Fibroblast of skin of left biceps (primary cell): ENCODE measurements at regions not wholly inside any gene's neighbourhood (a gene's known extent, or its start where the extent isn't known, plus 50 kb on each side); places are given as distances from the start of the nearest gene placed in this dataset.

ENCODE experiments used
- DNase-seq, 2 experiments: peaks; one replicate each; pipeline ENCODE4 v3.0.0-alpha.2; 2013; ENCODE audit warnings: low read depth in 2 of 2

DNA sequence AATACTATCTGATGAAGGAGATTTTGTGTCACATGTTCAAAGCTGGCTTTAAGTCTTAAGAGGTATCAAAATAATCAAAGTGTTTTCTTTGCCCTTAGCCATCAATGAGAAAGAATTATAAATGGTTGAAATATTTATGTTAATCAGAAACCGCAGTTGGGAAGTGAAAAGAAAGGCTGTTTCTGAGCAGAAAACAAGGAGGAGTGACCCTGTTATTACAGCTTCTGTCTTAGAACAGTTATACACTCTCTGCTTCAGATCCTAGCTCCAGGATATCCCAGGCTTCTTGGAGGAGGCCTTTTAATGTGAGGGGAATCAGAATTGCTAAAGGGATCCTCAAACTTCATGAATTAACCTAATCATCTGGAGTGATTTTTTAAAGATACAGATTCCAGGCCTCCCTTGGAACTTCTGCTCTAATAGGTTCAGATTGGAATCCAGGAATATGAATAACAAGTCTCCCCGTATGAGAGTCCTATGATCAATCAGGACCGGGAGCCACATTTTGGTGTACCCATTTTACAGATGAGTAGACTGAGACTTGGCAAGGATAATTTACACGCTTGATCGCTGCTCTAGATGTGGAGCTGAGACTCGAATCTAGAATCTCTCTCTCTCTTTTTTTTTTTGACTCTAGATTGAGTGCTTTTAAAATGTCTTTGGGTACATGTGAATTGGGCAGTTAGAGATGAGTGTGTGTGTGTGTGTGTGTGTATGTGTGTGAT, 50.8 kb upstream of the JAG1 start:
- DNase-seq = no peak

DNA sequence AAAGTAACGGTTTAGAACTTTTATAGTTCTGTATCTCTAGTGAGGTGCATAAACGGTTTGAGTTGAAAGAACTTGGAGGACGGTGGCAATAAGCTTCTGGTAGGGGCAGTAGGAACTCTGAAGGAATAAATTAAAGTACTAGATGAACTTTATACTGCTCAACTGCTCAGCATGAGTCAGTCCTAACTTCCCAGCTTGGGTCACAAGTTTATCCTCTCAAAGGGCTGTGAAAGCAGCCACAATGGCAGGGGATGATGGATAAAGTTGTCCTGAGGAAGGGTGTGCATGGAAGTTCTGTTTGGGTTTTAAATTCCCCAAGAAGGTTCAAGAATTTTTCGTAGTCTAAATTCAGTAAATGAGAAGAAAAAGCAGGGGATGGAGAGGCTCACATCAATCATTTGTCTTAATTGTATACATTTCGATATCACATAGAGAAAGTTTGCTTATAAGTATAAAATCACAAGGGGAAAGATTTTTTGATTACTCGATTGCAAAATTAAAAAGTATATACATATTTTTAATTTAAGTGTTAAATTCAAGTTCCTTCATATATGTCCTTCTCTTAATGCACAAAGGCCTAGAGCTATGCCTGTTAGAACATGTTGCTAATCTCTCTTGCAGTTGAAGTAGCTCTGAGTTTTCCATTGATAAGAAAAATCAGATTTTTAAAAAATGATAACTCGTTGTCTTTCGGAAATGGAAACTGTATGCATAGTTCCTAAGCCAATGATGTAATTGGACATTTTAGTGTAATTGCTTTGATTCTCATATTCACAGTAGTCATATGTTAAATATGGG, 55.3 kb upstream of the JAG1 start:
- no peak for DNase-seq

DNA sequence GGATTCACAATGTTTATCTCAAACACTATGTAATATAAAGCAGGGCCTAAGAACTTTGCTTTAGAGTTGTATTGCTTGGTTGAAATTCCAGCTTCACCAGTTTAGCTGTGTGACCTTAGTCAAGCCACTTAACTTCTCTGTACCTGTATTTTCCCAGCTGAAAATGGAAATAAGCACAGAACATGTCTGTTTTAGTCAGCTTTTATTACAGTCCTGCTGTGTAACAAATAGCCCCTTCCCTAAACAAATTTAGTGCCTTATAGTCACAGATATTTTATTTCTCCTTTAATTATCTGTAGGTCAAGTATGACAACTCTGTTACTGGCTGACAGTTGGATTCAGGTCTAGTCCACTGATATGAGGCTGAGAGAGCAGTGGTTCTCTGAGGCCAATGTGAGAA, 56.0 kb upstream of the JAG1 start:
- no peak for DNase-seq

DNA sequence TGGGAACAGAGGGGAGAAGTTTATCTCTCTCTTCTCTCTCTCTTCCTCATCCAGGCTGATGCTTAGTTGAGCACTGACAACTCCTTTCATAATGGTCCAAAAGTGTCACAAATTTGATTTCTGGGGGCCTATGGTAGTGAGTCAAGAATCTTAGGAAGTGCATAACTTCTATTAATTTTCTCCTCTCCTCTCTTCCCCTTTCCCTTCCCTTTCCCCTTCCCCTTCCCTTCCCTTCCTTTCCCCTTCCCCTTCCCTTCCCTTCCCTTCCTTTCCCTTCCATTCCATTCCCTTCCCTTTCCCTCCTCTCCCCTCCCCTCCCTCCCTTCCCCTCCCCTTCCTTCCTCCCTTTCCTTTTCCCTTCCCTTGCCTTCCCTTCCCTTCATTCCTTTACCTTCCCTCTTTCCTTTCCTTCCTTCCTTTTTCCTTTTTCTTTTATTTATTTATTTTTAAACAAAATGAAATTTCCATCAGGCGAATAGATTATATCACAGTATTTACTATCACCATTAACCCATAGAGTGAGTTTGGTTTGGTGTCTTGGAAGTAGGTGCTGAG, 56.9 kb upstream of the JAG1 start:
- no peak for DNase-seq

DNA sequence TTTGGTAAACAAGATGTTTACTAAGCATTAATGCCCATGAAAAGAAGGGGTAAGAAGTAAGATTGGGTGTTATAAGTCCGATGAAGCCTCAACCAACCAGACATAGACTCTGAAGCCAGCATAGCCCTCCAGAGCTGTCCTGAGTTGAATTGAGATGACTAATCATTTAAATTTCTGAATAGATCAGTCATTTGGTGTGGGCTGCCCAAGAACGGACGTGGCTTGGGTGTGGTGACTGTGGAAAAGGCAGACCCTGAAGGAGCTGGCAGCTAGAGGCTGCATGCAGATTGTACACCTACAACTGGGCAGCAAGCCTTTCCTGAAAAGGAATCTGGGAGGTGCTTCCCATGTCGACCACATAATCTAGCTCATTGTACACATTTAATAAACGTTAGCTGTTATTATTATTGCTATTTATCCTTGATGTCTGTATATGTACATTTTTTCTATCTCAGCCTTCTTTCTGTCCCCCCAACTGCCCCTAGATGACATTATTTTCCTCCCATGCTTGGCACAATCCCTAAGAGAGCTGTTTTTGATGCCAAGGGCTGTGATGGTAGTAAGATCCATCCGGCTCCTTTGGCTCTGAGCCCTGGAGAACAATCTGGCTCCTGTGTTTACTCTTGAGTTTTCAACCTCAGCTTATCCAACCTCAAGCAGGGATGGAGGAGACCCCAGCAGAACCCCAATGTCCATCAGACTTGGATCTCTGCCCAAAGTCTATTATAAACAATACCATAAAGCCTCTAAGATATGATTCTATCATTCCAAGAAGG, 57.6 kb upstream of the JAG1 start:
- DNase-seq = no peak

DNA sequence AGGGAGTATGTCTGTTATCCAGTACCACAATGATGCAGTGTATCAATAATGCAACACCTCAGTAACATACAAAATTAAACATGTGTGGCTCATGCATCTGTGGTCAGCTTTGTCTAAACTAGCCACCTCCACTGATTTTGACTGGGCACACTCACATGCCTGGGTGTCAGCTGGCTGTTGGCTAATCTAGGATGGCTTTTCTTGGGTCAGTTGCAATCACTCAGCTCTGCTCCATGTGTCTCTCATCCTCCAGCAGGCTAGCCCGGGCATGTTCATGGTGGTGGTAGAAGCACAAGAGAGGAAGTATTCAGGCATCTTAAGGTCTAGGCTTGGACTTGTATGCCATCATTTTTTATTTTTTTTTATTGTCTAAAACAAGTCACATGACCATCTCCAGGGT, 59.3 kb upstream of the JAG1 start:
- no peak for DNase-seq

DNA sequence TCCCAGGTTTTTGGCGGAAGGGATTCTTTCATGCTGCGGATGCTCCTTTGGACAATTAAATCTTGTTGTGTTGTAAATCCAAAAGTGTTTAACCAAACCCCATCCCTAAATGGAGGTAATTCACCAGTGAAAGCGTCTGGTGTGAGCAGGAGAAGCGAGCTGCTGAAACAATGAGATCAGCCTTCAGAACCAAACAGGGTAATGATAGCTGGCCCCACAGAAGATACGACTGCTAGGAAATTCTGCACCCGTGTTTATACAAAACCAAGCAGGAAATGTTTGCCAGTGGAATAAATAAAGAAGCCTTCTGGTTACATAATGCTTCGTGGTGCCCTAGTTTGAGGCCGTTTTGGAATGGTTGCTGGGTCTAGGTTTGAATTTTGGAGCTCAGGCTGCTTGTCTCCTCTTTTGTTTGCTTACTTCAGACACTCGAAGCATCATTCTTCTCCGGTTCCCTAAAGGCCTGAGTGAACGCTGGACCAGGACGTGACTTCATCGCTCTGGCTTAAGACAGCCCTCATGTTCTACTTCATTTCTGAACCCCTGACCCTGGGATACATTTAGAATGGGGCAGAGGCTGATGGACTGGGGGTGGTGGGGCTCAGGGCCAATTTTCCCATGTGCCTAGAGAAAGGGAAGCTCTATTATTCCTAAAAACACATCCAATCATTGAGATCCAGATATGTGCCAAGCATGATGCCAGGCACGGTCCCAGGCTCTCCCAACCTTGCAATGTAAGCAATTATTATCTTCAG, 61.6 kb upstream of the JAG1 start:
- no peak for DNase-seq

DNA sequence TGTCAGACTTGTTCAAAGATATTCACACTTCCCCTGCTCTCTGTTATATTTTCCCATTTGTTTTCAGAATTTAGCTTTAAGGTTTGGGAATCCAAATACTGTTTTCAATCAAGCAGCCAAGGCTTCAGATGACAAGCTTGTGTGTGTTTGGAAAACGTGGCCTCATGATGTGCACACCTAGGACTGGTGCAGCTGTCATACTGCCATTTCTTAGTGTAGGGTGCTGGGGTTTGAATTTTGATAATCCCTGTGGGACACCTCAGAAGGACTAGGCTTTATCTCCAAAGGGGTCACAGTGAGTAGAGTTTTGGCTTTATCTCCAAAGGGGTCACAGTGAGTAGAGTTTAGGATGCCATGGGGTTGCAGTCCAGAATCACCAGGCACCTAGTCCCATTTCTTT, 65.3 kb upstream of the JAG1 start:
- DNase-seq = no peak

DNA sequence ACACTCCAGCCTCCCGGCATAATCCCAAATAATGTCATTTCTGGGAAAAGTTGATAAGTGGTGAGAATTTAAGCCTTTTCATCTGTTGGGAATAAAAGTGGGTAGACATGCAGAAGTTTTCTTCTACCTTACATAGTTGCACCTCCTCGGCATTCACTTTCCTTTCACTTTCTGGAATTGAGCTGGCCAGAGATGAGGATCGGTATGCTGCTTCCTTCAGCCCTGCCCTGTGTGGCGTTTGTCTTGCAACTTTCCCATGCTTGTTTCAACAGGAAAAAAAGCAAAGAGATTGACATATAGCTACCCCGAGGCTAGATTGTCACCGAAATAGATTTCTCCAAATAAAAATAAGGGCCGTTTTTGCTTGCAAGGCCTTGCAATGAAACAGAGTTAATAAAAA, 65.8 kb upstream of the JAG1 start:
- DNase-seq = no peak

DNA sequence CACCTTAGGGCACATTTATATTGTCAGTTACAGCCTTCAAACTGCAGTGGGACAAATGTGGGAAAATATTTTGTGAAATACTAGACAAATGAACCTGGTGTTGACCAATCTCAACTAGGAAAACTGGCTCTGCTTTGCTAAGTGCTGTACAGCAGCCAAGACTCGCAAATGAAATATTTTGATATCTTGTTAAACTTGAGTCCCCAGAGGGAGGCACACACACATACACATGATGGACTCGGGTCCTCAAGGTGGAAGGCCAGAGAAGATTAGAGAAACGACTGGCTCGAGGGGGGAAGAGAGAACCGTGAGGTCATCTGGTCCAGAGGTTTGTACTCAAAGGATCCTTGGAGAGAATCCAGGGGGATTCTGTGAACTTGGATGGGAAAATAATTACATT, 67.3 kb upstream of the JAG1 start:
- no peak for DNase-seq

DNA sequence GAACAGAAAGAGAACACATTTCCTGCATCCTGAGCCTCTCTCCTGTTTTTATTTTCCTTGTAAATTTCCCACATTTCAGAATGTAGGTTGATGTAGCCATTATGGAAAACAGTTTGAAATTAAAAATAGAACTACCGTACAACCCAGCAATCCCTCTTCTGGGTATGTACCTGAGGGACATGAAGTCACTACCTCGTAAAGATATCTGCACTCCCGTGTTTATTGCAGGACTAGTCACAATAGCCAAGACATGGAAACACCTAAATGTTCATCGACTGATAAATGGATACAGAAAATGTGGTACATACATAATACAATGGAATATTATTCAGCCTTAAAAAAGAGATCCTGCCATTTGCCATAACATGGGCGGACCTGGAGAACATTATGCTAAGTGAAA, 72.0 kb upstream of the JAG1 start:
- no peak for DNase-seq

DNA sequence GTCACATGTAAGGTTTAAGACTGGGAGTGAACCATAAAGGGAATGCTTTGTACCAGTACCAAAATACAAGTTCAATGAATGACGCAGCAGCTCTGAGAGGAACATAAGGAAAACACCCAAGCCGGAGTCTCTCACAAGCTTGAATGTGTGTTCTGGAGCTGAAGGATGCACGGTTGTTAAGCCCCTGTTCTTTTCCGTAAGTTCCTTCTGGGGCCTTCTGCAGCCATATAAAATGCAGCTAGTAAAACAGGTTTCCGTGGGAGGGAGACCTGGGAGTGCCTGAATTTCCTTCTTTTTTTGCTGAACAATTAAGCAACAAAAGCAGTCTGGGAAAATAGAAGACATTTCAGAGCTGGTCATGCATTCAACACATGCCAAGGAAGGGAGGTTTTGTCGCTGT, 73.2 kb upstream of the JAG1 start:
- no peak for DNase-seq

DNA sequence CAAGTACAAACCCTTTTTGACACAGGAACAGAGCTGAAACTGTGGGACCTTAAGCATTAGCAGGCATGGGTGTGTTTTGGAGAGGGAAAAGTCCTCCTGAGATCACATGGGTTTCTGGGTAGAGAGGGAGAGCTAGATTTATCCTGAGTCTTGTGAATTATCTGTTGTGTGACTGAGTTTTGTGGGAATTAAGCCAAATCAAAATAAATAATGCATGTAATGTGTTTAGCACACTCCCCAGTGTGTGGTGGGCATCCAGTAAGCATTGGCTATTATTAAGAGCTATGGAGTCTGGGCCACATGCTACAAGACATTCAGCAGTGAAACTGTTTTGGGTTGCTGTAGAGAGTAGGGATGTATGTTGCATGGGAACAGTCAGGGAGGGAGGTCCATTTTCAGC, 75.3 kb upstream of the JAG1 start:
- DNase-seq = no peak

DNA sequence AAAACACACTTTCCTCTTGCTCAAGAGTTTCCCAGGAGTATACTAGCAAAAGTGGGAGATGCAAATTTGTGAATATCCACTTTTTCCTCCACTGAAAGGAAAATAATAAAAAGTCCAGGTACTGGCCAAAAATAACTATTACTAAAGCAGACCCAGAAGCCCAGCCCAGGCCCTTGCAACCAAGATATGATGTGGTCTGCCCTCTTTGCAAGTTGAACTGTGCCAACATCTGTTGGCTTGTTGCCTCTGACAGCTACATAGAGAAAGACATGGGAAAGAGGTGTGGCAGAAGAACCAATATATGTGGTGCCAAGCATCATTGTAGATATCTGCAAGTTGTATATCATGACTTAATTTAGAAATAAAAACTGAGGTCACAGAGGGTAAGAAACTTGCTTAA, 78.4 kb upstream of the JAG1 start:
- DNase-seq = no peak

DNA sequence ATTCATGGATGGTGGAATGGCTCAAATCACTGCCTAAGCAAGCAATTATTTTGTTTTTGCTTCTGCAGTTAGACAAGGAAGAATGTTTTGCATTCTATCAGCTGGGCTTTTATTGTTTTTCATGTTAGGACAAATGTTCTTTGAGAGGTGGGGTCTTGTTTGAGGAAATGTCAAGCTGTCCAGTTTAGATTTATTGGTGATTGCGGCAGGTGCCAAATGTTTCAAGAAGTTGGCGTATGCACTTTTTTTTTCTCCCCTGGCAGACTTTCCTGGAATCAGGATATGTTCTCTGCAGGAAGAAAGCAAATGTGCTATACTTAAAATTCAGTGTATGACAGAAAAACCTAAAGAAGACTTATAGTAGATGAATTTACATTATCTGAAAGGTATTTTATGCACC, 81.0 kb upstream of the JAG1 start:
- no peak for DNase-seq

DNA sequence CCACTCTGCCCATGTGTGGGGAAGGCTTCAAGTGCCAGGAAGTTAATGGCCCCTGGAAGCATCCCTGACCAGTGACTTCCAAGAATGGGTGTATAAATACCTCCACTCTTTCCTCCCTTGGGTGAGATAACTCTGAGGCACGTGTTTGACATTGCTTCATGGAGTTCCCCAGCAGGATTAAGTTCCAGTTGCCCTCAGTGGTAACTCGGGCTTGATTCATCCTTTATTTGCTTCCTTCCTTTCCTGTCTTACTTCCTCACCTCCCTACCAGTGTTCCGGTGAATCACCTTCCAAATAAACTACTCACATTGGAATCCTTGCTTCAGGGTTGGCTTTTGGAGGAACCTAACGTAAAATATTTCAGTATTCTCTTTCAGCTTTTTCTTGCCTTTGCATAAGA, 84.6 kb upstream of the JAG1 start:
- DNase-seq = no peak

DNA sequence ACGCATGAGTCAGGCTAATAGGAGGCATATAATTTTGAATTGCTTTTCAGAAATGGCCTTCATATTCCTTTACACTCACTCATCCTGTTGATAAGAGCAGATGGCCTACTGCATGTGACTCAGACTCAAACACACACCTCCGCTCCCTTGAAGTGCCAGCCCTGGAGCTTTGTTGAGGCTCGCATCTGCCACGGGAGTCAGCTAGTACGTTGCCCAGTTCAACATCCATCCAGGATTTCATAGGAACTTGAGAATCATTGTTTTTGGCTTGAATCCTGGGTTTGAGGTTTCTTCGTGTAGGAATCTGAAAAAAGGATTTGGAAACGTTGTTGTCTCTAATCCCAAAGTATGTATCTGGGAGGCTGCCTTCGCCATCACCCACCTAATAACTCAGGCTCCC, 87.4 kb upstream of the JAG1 start:
- peak in 1 of 2 experiments; percentile 4 for DNase-seq

DNA sequence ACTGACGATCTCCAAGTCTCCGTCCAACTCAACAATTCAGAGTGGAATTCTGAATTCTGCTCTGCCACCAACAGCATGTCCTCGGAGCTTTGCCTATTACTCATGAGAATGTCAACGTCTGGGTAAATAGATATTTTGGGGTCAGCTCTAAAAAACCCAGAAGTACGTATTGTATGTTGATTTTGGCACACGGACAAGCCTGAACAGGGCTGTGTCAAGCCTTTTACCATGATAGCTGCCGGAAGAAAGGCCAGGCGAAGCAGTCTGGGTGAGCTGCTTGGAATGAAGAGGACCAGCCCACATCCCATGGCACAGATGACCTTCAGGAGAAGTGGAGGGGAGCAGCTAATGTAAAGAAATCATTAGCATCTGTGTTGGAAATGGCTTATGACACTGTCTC, 88.0 kb upstream of the JAG1 start:
- DNase-seq = no peak

DNA sequence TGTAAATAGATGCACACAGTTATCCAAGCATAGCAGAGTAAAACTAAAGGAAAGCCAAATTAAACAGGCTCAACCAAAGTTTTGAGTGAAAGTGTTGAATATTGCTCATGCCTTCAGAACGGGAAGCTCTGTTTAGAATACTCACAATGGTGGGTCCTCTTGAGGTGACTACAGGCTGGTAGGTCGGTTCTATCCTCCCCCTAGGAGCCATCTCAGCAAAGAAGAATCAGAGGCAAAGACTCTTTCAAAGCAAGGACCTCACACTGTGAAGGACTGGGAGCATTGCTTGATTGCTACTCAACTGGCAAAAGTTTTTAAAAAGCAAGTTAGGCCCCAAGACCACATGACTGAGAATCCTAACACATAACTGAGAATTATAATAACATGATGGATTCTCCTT, 88.4 kb upstream of the JAG1 start:
- DNase-seq = no peak

DNA sequence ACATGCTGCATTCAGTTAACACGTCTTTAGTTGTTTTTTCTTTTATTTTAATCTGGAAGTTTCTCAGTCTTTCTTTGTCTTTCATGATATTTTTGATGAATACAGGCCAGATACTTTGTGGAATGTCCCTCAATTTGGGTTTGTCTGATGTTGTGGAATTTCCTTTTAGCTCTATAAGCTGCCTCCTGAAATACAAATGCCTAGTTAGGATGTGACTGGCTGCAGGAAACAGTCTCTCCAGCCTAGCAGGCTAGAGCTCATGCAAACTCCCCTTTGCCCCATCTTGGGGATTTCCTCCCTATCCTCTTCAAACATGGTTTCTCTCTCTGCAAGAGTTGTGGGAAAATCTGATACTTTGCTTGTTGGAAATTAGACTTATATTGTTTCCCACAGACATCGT, 89.3 kb upstream of the JAG1 start:
- DNase-seq = no peak

DNA sequence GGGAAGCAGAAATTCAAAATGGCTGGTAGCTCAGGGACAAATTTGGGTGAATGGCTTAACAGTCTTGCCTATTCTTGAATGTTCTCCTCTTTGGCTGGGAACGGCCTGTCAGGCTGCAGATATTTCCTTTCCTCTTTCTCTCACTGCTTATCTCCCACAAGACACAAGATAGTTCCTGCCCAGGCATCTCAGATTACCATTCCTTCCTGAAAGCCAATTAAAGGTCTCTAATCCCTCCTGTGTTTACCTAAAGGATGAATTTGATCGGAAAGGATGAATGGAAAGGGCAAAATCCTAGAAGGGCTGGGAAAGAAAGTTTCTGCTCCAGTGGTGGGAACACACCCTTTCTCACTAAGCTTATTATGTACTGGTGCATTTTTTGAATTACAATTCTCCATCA, 95.9 kb upstream of the JAG1 start:
- no peak for DNase-seq

DNA sequence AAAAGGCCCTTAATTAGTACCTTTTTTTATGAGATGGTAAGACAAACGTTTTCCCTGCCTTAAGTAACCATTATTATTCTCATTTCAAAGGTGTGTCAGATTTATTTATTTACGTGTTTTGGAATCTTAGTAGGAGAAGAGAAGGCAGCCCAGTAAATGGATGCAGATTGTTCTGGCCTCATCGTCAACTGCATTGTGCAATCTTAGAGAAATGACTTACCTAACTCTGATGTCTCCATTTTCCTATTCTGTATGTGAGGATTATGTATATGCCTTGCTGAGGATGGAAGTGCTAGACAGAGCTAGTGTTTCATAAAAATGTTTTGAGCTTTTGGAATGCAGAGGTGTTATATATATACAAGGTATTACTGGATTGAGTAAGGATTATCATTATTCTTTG, 97.0 kb upstream of the JAG1 start:
- DNase-seq = no peak
